H9 (cell line): ENCODE measurements at regions not wholly inside any gene's neighbourhood (a gene's known extent, or its start where the extent isn't known, plus 50 kb on each side); places are given as distances from the start of the nearest gene placed in this dataset.

ENCODE experiments used
- DNase-seq: peaks from one replicate; pipeline ENCODE4 v3.0.0-alpha.2; 2017
- H2AFZ ChIP-seq: one replicate; pipeline ENCODE4 v1.6.1; 2013; ENCODE audit warnings: mild to moderate bottlenecking, low read length, control low read depth, moderate library complexity
- H2AK5ac ChIP-seq: 2 replicates; pipeline ENCODE4 v1.6.1; 2013; ENCODE audit warnings: low read length, control low read depth, mixed read lengths; ENCODE audit not compliant: insufficient read length
- H2BK120ac ChIP-seq: one replicate; pipeline ENCODE4 v1.6.1; 2013; ENCODE audit warnings: low read depth, mild to moderate bottlenecking, low read length, control low read depth, inconsistent platforms; ENCODE audit not compliant: poor library complexity, severe bottlenecking
- H2BK12ac ChIP-seq: 2 replicates; pipeline ENCODE4 v1.6.1; 2013; ENCODE audit warnings: low read length, control low read depth, mixed read lengths, low read depth; ENCODE audit not compliant: insufficient read length
- H2BK15ac ChIP-seq: 2 replicates; pipeline ENCODE4 v1.6.1; 2013; ENCODE audit warnings: low read depth, low read length, control low read depth
- H2BK20ac ChIP-seq: one replicate; pipeline ENCODE4 v1.6.1; 2013; ENCODE audit warnings: low read depth, mild to moderate bottlenecking, low read length, control low read depth, inconsistent platforms; ENCODE audit not compliant: poor library complexity, severe bottlenecking
- H2BK5ac ChIP-seq: 2 replicates; pipeline ENCODE4 v1.6.1; 2013; ENCODE audit warnings: low read length, control low read depth, mixed read lengths; ENCODE audit not compliant: insufficient read length
- H3K14ac ChIP-seq: 2 replicates; pipeline ENCODE4 v1.6.1; 2013; ENCODE audit warnings: low read length, control low read depth; ENCODE audit not compliant: insufficient read depth
- H3K18ac ChIP-seq: 2 replicates; pipeline ENCODE4 v1.6.1; 2013; ENCODE audit warnings: low read depth, mild to moderate bottlenecking, mixed read lengths, low read length, control low read depth; ENCODE audit not compliant: insufficient read length
- H3K23ac ChIP-seq: 2 replicates; pipeline ENCODE4 v1.6.1; 2013; ENCODE audit warnings: low read length, control low read depth, mixed read lengths, low read depth; ENCODE audit not compliant: insufficient read length
- H3K23me2 ChIP-seq: 2 replicates; pipeline ENCODE4 v1.6.1; 2013; ENCODE audit warnings: low read depth, mild to moderate bottlenecking, mixed read lengths, low read length, control low read depth; ENCODE audit not compliant: insufficient read length, poor library complexity, severe bottlenecking
- H3K27ac ChIP-seq: 2 replicates; pipeline ENCODE4 v1.5.1; 2013; ENCODE audit warnings: low read length, control low read depth, mixed read lengths, low read depth; ENCODE audit not compliant: insufficient read length
- H3K27me3 ChIP-seq: 2 replicates; pipeline ENCODE4 v1.6.1; 2013; ENCODE audit warnings: low read length, control low read depth, inconsistent platforms; ENCODE audit not compliant: insufficient read depth
- H3K4ac ChIP-seq: 2 replicates; pipeline ENCODE4 v1.6.1; 2013; ENCODE audit warnings: low read depth, mild to moderate bottlenecking, control low read depth, inconsistent platforms, low read length, moderate library complexity
- H3K4me1 ChIP-seq: 2 replicates; pipeline ENCODE4 v1.6.1; 2013; ENCODE audit warnings: low read length, control low read depth, inconsistent platforms; ENCODE audit not compliant: insufficient read depth
- H3K4me2 ChIP-seq: 2 replicates; pipeline ENCODE4 v1.6.1; 2013; ENCODE audit warnings: low read length, control low read depth, mixed read lengths; ENCODE audit not compliant: insufficient read length, insufficient read depth
- H3K56ac ChIP-seq: 2 replicates; pipeline ENCODE4 v1.6.1; 2013; ENCODE audit warnings: low read depth, mild to moderate bottlenecking, mixed read lengths, low read length, control low read depth; ENCODE audit not compliant: insufficient read length
- H3K79me1 ChIP-seq: 2 replicates; pipeline ENCODE4 v1.6.1; 2013; ENCODE audit warnings: low read depth, mild to moderate bottlenecking, moderate library complexity, low read length, control low read depth, inconsistent platforms; ENCODE audit not compliant: insufficient read depth, poor library complexity, severe bottlenecking
- H3K79me2 ChIP-seq: 2 replicates; pipeline ENCODE4 v1.6.1; 2013; ENCODE audit warnings: low read length, control low read depth, inconsistent platforms; ENCODE audit not compliant: insufficient read depth
- H3K9ac ChIP-seq: 2 replicates; pipeline ENCODE4 v1.6.1; 2013; ENCODE audit warnings: low read length, control low read depth, mixed read lengths; ENCODE audit not compliant: insufficient read length; ENCODE audit errors: extremely low read depth
- H3K9me3 ChIP-seq: one replicate; pipeline ENCODE4 v1.6.1; 2013; ENCODE audit warnings: low read depth, low read length, inconsistent platforms; ENCODE audit not compliant: control insufficient read depth
- H3T11ph ChIP-seq: one replicate; pipeline ENCODE4 v1.6.1; 2013; ENCODE audit warnings: mild to moderate bottlenecking, low read length, control low read depth, inconsistent platforms
- H4K20me1 ChIP-seq: one replicate; pipeline ENCODE4 v1.6.1; 2013; ENCODE audit not compliant: control insufficient read depth, insufficient read length, insufficient read depth
- H4K5ac ChIP-seq: 2 replicates; pipeline ENCODE4 v1.6.1; 2013; ENCODE audit warnings: low read depth, mild to moderate bottlenecking, mixed read lengths, low read length, control low read depth; ENCODE audit not compliant: insufficient read length
- H4K8ac ChIP-seq: replicated peaks from 2 replicates; pipeline ENCODE4 v1.6.1; 2013; ENCODE audit warnings: low read length, control low read depth, mixed read lengths, low read depth; ENCODE audit not compliant: insufficient read length
- H4K91ac ChIP-seq: 2 replicates; pipeline ENCODE4 v1.6.1; 2013; ENCODE audit warnings: low read depth, mild to moderate bottlenecking, moderate library complexity, mixed read lengths, low read length, control low read depth; ENCODE audit not compliant: insufficient read length
- H3K27ac Mint-ChIP-seq, 3 experiments: 2 replicates in 2 of 3; 3 replicates in 1 of 3; pipeline ENCODE4 v1.8.0; 2020 to 2021; ENCODE audit warnings: mixed read lengths in 3 of 3, mild to moderate bottlenecking in 1 of 3, moderate library complexity in 1 of 3
- H3K27me3 Mint-ChIP-seq: 2 replicates; pipeline ENCODE4 v1.8.0; 2021; ENCODE audit warnings: low read depth, mild to moderate bottlenecking, moderate library complexity, mixed read lengths
- H3K36me3 Mint-ChIP-seq, 3 experiments: 2 replicates in 2 of 3; 3 replicates in 1 of 3; pipeline ENCODE4 v1.8.0; 2020 to 2021; ENCODE audit warnings: low read depth in 3 of 3, mixed read lengths in 3 of 3; ENCODE audit not compliant: insufficient read depth in 1 of 3
- H3K4me1 Mint-ChIP-seq, 2 experiments: 2 replicates each; pipeline ENCODE4 v1.8.0; 2020; ENCODE audit warnings: mixed read lengths in 2 of 2
- H3K4me3 Mint-ChIP-seq, 2 experiments: 2 replicates in 1 of 2; 3 replicates in 1 of 2; pipeline ENCODE4 v1.8.0; 2020 to 2021; ENCODE audit warnings: mild to moderate bottlenecking in 2 of 2, mixed read lengths in 2 of 2, moderate library complexity in 1 of 2
- H3K9me3 Mint-ChIP-seq, 2 experiments: 2 replicates in 1 of 2; 3 replicates in 1 of 2; pipeline ENCODE4 v1.8.0; 2020; ENCODE audit warnings: mild to moderate bottlenecking in 2 of 2, mixed read lengths in 2 of 2, moderate library complexity in 1 of 2
- WGBS: extraction: QIAGEN DNeasy Blood & Tissue Kit; methylation state at CpG from one replicate; pipeline ENCODE4 v1.1.7; 2013; ENCODE audit warnings: missing lambda C conversion rate, low lambda C conversion rate, mixed read lengths; ENCODE audit not compliant: insufficient read length; ENCODE audit errors: extremely low coverage; 5-methylcytosine and 5-hydroxymethylcytosine counted together
- TF ChIP-seq, protein P1 (sequence below): fragments of 200-600 bp; sonication (generic); conservative IDR thresholded peaks from 3 replicates; pipeline ENCODE4 v1.8.0; 2021; ENCODE audit warnings: antibody characterized with exemption, mild to moderate bottlenecking

DNA sequence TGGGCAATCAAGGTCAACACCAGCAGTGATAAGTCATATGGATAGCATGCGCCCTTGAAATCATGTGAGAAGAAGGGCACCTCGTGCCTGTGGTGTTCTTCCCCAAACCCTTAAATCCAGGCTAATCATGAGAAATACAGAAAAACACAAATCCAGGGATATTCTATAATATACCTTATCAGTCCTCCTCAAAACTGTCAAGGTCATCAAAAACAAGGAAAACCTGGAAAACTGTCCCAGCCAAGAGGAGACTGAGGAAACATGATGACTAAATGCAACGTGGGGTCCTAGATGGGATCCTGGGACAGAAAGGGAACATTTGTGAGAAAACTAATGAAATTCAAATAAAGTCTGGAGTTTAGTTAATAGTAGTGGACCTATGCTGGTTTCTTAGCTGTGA, 201.8 kb upstream of the FAM9B start:
- no peak for DNase-seq
- H2BK5ac ChIP-seq = no peak overlapping the region
- H3K23ac ChIP-seq = no peak overlapping the region
- no peak overlapping the region for H2BK12ac ChIP-seq
- no peak overlapping the region for H3K14ac ChIP-seq
- H2BK15ac ChIP-seq = no peak overlapping the region
- no peaks in the 10 kb centered on the region for H3K27me3 ChIP-seq
- peaks cover 0 to 38% of the 10 kb centered on the region in 2 experiments; a peak in 2 of 5 replicates for H3K9me3 Mint-ChIP-seq
- H3K9me3 ChIP-seq = no peaks in the 10 kb centered on the region
- H3K4me2 ChIP-seq = no peak overlapping the region
- H4K91ac ChIP-seq = no peak overlapping the region
- peaks cover 3% of the 10 kb centered on the region; the same call in 1 of the 2 replicates for H3K27me3 Mint-ChIP-seq
- no peaks in the 10 kb centered on the region for H3K4me1 Mint-ChIP-seq
- no peaks in the 10 kb centered on the region for H3K79me1 ChIP-seq
- H3K23me2 ChIP-seq = no peaks in the 10 kb centered on the region
- WGBS = no CpG with 5 or more reads among the region's 3 CpGs
- no peak overlapping the region for H2BK20ac ChIP-seq
- H3K27ac Mint-ChIP-seq = no peak overlapping the region
- no peaks in the 10 kb centered on the region for H4K20me1 ChIP-seq
- H2AK5ac ChIP-seq = no peak overlapping the region
- no peak overlapping the region for H2BK120ac ChIP-seq
- no peak overlapping the region for H4K8ac ChIP-seq
- TF ChIP-seq, protein P1, sequence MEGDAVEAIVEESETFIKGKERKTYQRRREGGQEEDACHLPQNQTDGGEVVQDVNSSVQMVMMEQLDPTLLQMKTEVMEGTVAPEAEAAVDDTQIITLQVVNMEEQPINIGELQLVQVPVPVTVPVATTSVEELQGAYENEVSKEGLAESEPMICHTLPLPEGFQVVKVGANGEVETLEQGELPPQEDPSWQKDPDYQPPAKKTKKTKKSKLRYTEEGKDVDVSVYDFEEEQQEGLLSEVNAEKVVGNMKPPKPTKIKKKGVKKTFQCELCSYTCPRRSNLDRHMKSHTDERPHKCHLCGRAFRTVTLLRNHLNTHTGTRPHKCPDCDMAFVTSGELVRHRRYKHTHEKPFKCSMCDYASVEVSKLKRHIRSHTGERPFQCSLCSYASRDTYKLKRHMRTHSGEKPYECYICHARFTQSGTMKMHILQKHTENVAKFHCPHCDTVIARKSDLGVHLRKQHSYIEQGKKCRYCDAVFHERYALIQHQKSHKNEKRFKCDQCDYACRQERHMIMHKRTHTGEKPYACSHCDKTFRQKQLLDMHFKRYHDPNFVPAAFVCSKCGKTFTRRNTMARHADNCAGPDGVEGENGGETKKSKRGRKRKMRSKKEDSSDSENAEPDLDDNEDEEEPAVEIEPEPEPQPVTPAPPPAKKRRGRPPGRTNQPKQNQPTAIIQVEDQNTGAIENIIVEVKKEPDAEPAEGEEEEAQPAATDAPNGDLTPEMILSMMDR = no peak
- H4K5ac ChIP-seq = no peak overlapping the region
- no peak overlapping the region for H3K9ac ChIP-seq
- H3K27ac ChIP-seq = no peak overlapping the region
- no peak overlapping the region for H3K56ac ChIP-seq
- no peak overlapping the region for H3T11ph ChIP-seq
- H3K4me1 ChIP-seq = no peaks in the 10 kb centered on the region
- no peak overlapping the region for H3K4ac ChIP-seq
- no peaks in the 10 kb centered on the region for H3K79me2 ChIP-seq
- H3K4me3 Mint-ChIP-seq = no peak overlapping the region
- H3K36me3 Mint-ChIP-seq = no peaks in the 10 kb centered on the region
- no peak overlapping the region for H3K18ac ChIP-seq
- H2AFZ ChIP-seq = no peak overlapping the region
